Suprapubic skin (tissue), 3 donors: ENCODE measurements at regions not wholly inside any gene's neighbourhood (a gene's known extent, or its start where the extent isn't known, plus 50 kb on each side); places are given as distances from the start of the nearest gene placed in this dataset.

Experiments used
- POLR2AphosphoS5 ChIP-seq, 3 donors: sonication (generic); formaldehyde crosslinking; IDR thresholded peaks; one replicate each; pipeline ENCODE4 v1.6.1; 2017; ENCODE audit warnings: antibody characterized with exemption in 3 of 3
- TF ChIP-seq, protein P1 (sequence below), 2 donors: fragments of 200-600 bp in 1 of 2; fragments of 450-650 bp in 1 of 2; sonication (generic) in 1 of 2; IDR thresholded peaks; one replicate each; pipeline ENCODE4 v1.5.1; 2016 to 2019; ENCODE audit warnings: antibody characterized with exemption in 2 of 2, mild to moderate bottlenecking in 1 of 2, moderate library complexity in 1 of 2

DNA sequence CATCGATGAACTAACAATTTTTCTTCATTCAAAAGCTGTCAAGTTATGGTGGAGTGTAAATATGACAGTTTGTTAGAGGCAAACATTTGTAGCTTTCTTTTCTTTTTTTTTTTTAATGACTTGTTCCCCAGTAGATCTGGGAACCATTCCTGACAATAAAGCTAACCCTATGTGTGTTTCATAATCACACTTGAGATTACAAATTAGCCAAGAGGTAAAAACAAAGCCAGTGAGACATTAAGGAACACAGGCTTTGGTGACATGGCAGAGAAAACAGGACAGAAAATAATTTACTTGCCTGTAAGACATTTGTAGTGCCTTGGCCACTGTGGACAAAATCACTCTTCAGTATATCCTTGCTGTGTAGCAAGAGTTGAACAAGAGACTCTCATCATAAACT, 135.9 kb downstream of the UBE2E3 start:
- no peak for TF ChIP-seq POLR2AphosphoS5 (IDR thresholded peaks at IDR 0.05)
- TF ChIP-seq, protein P1, sequence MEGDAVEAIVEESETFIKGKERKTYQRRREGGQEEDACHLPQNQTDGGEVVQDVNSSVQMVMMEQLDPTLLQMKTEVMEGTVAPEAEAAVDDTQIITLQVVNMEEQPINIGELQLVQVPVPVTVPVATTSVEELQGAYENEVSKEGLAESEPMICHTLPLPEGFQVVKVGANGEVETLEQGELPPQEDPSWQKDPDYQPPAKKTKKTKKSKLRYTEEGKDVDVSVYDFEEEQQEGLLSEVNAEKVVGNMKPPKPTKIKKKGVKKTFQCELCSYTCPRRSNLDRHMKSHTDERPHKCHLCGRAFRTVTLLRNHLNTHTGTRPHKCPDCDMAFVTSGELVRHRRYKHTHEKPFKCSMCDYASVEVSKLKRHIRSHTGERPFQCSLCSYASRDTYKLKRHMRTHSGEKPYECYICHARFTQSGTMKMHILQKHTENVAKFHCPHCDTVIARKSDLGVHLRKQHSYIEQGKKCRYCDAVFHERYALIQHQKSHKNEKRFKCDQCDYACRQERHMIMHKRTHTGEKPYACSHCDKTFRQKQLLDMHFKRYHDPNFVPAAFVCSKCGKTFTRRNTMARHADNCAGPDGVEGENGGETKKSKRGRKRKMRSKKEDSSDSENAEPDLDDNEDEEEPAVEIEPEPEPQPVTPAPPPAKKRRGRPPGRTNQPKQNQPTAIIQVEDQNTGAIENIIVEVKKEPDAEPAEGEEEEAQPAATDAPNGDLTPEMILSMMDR (IDR thresholded peaks at IDR 0.05): no peak
